Fibroblast of peridontal ligament (primary cell): ENCODE measurements at regions not wholly inside any gene's neighbourhood (a gene's known extent, or its start where the extent isn't known, plus 50 kb on each side); places are given as distances from the start of the nearest gene placed in this dataset.

Experiments used
- DNase-seq: peaks from one replicate; pipeline ENCODE4 v3.0.0-alpha.2; 2010; ENCODE audit errors: extremely low read depth

- DNase-seq, result peak; percentile 52
Observed at GRCh38 chr4:181982437-181982836, 260.8 kb upstream of the TENM3 start.

GRCh38 chr4:181982856-181983255, 260.3 kb upstream of the TENM3 start:
- no peak for DNase-seq

GRCh38 chr4:181987392-181987791, 255.8 kb upstream of the TENM3 start:
- DNase-seq, result no peak

GRCh38 chr4:181989071-181989470, 254.1 kb upstream of the TENM3 start:
- no peak for DNase-seq

- DNase-seq, result no peak
Observed at GRCh38 chr4:181991369-181992108, 251.7 kb upstream of the TENM3 start.

- DNase-seq, result no peak
Observed at GRCh38 chr4:181998398-181999295, 244.6 kb upstream of the TENM3 start.

- peak; percentile 45 for DNase-seq
Observed at GRCh38 chr4:182000077-182000476, 243.1 kb upstream of the TENM3 start.

- DNase-seq, result peak; percentile 84
Observed at GRCh38 chr4:182010876-182011275, 232.3 kb upstream of the TENM3 start.

- DNase-seq, result no peak
Observed at GRCh38 chr4:182014164-182014563, 229.0 kb upstream of the TENM3 start.

GRCh38 chr4:182015014-182015413, 228.2 kb upstream of the TENM3 start:
- no peak for DNase-seq

GRCh38 chr4:182015893-182016292, 227.3 kb upstream of the TENM3 start:
- peak; percentile 66 for DNase-seq

- no peak for DNase-seq
Observed at GRCh38 chr4:182017038-182017437, 226.2 kb upstream of the TENM3 start.

- no peak for DNase-seq
Observed at GRCh38 chr4:182018691-182019090, 224.5 kb upstream of the TENM3 start.

GRCh38 chr4:182019148-182019652, 224.0 kb upstream of the TENM3 start:
- no peak for DNase-seq

- peak; percentile 17 for DNase-seq
Observed at GRCh38 chr4:182022909-182023308, 220.3 kb upstream of the TENM3 start.

GRCh38 chr4:182023469-182023868, 219.7 kb upstream of the TENM3 start:
- DNase-seq, result no peak

GRCh38 chr4:182042945-182043344, 200.3 kb upstream of the TENM3 start:
- DNase-seq, result no peak

- no peak for DNase-seq
Observed at GRCh38 chr4:182048871-182049270, 194.3 kb upstream of the TENM3 start.

- no peak for DNase-seq
Observed at GRCh38 chr4:182056866-182057265, 186.3 kb upstream of the TENM3 start.

- DNase-seq, result no peak
Observed at GRCh38 chr4:182062458-182062857, 180.7 kb upstream of the TENM3 start.

- DNase-seq, result peak; percentile 86
Observed at GRCh38 chr4:182062936-182063335, 180.3 kb upstream of the TENM3 start.

GRCh38 chr4:182063651-182064050, 179.6 kb upstream of the TENM3 start:
- DNase-seq, result no peak

- no peak for DNase-seq
Observed at GRCh38 chr4:182065255-182065654, 177.9 kb upstream of the TENM3 start.
